K562 (cell line): ENCODE measurements at regions not wholly inside any gene's neighbourhood (a gene's known extent, or its start where the extent isn't known, plus 50 kb on each side); places are given as distances from the start of the nearest gene placed in this dataset.

ENCODE experiments used
- ATAC-seq: fragments of 200-7000 bp; cut with Tn5 transposase; 3 replicates; pipeline ENCODE4 v1.9.1; 2020; ENCODE audit warnings: moderate library complexity
- BruUV-seq: library from RNA; stranded (reverse); fragments of 400-500 nt; replicated peaks from 2 replicates; lab custom pipeline; 2021; lab: Mats Ljungman, UMichigan
- CTCF ChIA-PET: fragments of 300-600 bp; formaldehyde crosslinking; extraction: SDS; loops from one replicate; lab custom pipeline; 2021; ENCODE audit warnings: low intra/inter-chr PET ratio; lab: Yijun Ruan, JAX
- POLR2A ChIA-PET: fragments of 300-600, 350-650 bp; sonication (Branson Sonifier 250); formaldehyde crosslinking; extraction: SDS; loops from one replicate; lab custom pipeline; 2021; ENCODE audit warnings: antibody characterized with exemption, inconsistent platforms; lab: Yijun Ruan, JAX
- DNase-seq, 4 experiments: peaks; one replicate each; pipeline versions ENCODE4 v3.0.0 to v3.0.0-alpha.2; 2011 to 2018; ENCODE audit warnings: low spot score in 3 of 4, mixed read lengths in 3 of 4; ENCODE audit errors: extremely low read depth in 1 of 4
- FAIRE-seq: peaks from 2 replicates; lab custom pipeline; 2011; peaks lifted over from hg19 to GRCh38; lab: Jason Lieb, UNC
- H2AFZ ChIP-seq: 2 replicates; pipeline ENCODE4 v1.6.0; 2011; ENCODE audit warnings: low read depth, low read length, control low read depth, inconsistent platforms
- H3K27ac ChIP-seq: fragments of 200-600 bp; 3 replicates; pipeline ENCODE4 v1.8.0; 2011; ENCODE audit warnings: low read depth, mild to moderate bottlenecking, control low read depth, inconsistent platforms, low read length, moderate library complexity, mixed read lengths; ENCODE audit errors: extremely low read depth
- H3K27me3 ChIP-seq, 2 experiments: fragments of 300-600 bp in 1 of 2; 2 replicates in 1 of 2; 3 replicates in 1 of 2; pipeline versions ENCODE4 v1.6.0 to v1.8.0; 2011; ENCODE audit warnings: inconsistent platforms in 2 of 2, low read length in 2 of 2, mild to moderate bottlenecking in 1 of 2, mixed read lengths in 1 of 2, moderate library complexity in 1 of 2; ENCODE audit not compliant: control insufficient read depth in 2 of 2, insufficient read depth in 2 of 2
- H3K36me3 ChIP-seq: fragments of 300-600 bp; 3 replicates; pipeline ENCODE4 v1.8.0; 2011; ENCODE audit warnings: mild to moderate bottlenecking, low read length, inconsistent platforms; ENCODE audit not compliant: control insufficient read depth, insufficient read depth
- H3K4me1 ChIP-seq, 2 experiments: fragments of 200-600 bp in 1 of 2; replicated peaks in 1 of 2; 2 replicates in 1 of 2; 3 replicates in 1 of 2; pipeline versions ENCODE4 v1.5.1 to v1.8.0; 2011; ENCODE audit warnings: inconsistent platforms in 2 of 2, low read length in 2 of 2, mild to moderate bottlenecking in 1 of 2, mixed read lengths in 1 of 2, moderate library complexity in 1 of 2; ENCODE audit not compliant: control insufficient read depth in 2 of 2, insufficient read depth in 2 of 2
- H3K4me2 ChIP-seq: 2 replicates; pipeline ENCODE4 v1.6.1; 2011; ENCODE audit warnings: low read length, control low read depth, inconsistent platforms, mixed read lengths; ENCODE audit not compliant: insufficient read depth
- H3K4me3 ChIP-seq: fragments of 200-600 bp; sonication (generic), shearing (Covaris generic); 2 replicates; pipeline ENCODE4 v1.5.1; 2016; ENCODE audit warnings: control low read depth, inconsistent platforms
- H3K79me2 ChIP-seq: fragments of 200-600 bp; 3 replicates; pipeline ENCODE4 v1.8.0; 2011; ENCODE audit warnings: low read length, inconsistent platforms; ENCODE audit not compliant: control insufficient read depth, insufficient read depth
- H3K9ac ChIP-seq, 2 experiments: 2 replicates each; pipeline versions ENCODE4 v1.6.0 to v1.6.1; 2011; ENCODE audit warnings: low read depth in 2 of 2, low read length in 2 of 2, control low read depth in 1 of 2, inconsistent platforms in 1 of 2, mild to moderate bottlenecking in 1 of 2, mixed read lengths in 1 of 2; ENCODE audit not compliant: insufficient read depth in 1 of 2
- H3K9me1 ChIP-seq: one replicate; pipeline ENCODE4 v1.6.0; 2011; ENCODE audit warnings: inconsistent platforms, mild to moderate bottlenecking, low read length, moderate library complexity; ENCODE audit not compliant: control insufficient read depth, insufficient read depth
- H3K9me3 ChIP-seq: replicated peaks from 2 replicates; pipeline ENCODE4 v1.5.1; 2011; ENCODE audit warnings: low read depth, low read length, inconsistent platforms; ENCODE audit not compliant: control insufficient read depth, insufficient read depth
- H4K20me1 ChIP-seq: replicated peaks from 2 replicates; pipeline ENCODE4 v1.6.1; 2011; ENCODE audit warnings: low read length, inconsistent platforms, mixed read lengths; ENCODE audit not compliant: control insufficient read depth, insufficient read depth
- ETV6 ChIP-seq, 3 experiments: fragments of 150-350 bp in 1 of 3; sonication (generic) in 1 of 3; formaldehyde crosslinking in 1 of 3; IDR thresholded peaks; 2 replicates each; pipeline versions ENCODE4 v1.6.1 to v1.8.0; 2014 to 2022; ENCODE audit warnings: borderline replicate concordance in 2 of 3, low read depth in 2 of 3, antibody characterized with exemption in 1 of 3, low read length in 1 of 3, mild to moderate bottlenecking in 1 of 3, missing genetic modification reagents in 1 of 3
- HDAC3 ChIP-seq: fragments of 450-650 bp; IDR thresholded peaks from 2 replicates; pipeline ENCODE4 v1.6.1; 2018; ENCODE audit warnings: borderline replicate concordance, mild to moderate bottlenecking, moderate library complexity; ENCODE audit not compliant: partially characterized antibody
- SMC3 ChIP-seq: conservative IDR thresholded peaks from 2 replicates; pipeline ENCODE4 v1.6.1; 2011; ENCODE audit warnings: low read depth, low read length, improper control_type of control experiment; ENCODE audit not compliant: insufficient read depth
- ZBTB33 ChIP-seq: sonication (generic); formaldehyde crosslinking; IDR thresholded peaks from 2 replicates; pipeline ENCODE4 v1.8.1; 2023; ENCODE audit warnings: mild to moderate bottlenecking, missing genetic modification reagents
- WGBS: fragments of 100-300 bp; shearing (Covaris generic); methylation state at CpG from one replicate; pipeline ENCODE4 v1.1.6; 2016; ENCODE audit warnings: low coverage, mixed read lengths; ENCODE audit not compliant: insufficient coverage; ENCODE audit errors: missing lambda C conversion rate; 5-methylcytosine and 5-hydroxymethylcytosine counted together
- in situ Hi-C: fragments of 300-500 bp; cut with MboI; formaldehyde crosslinking; loops from 4 replicates; pipeline ENCODE4 v1.15.0; 2018; ENCODE audit warnings: inconsistent platforms, mixed read lengths
- intact Hi-C: fragments of 100-400 bp; cut with micrococcal nuclease; formaldehyde crosslinking; loops from 2 replicates; pipeline ENCODE4 v1.14.2; 2022

DNA sequence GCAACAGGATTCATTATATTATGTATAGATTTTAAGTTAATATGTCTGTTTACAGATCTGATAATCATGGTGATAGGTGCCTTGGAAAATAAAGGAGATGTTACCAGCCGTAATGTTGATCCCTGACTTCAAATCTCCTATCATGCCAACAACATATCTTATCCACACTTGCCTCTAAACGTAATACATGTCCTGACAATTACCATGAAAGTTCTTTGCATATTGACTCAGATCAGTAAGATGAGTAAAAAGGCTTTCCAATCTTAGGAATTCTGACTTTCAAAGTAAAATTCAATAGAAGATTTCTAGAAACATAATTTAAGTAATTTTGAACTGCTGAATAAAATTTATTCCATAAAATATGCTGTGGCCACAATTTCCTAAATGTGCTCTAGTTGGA, 513.3 kb downstream of the ANKRD50 start:
- Histone ChIP-seq H3K4me1 (no peaks in the 10 kb centered on the region), H3K36me3 (no peaks in the 10 kb centered on the region), H3K4me2 (no peak overlapping the region), H3K27ac (no peak overlapping the region), H3K9ac (no peak overlapping the region), H3K4me3 (no peak overlapping the region), H2AFZ (no peak overlapping the region), H4K20me1 (no peaks in the 10 kb centered on the region), H3K9me1 (no peaks in the 10 kb centered on the region), H3K79me2 (no peaks in the 10 kb centered on the region), H3K27me3 (no peaks in the 10 kb centered on the region), H3K9me3 (peaks cover 1% of the 10 kb centered on the region; the same call in 1 of the 2 replicates)
- DNase-seq (no peak), ATAC-seq (no peak), FAIRE-seq (no peak)
- in situ Hi-C loops (no loop called here), intact Hi-C loops (no loop called here)
- TF ChIP-seq ZBTB33 (CRISPR knock-in tag) (no peak), HDAC3 (no peak)
- CTCF ChIA-PET = no interaction called here
- POLR2A ChIA-PET = no interaction called here
- 3% methylated on average over 2 of the region's 2 CpGs for WGBS
- BruUV-seq = no TSS peak

- Histone ChIP-seq H2AFZ (no peak overlapping the region), H3K36me3 (no peaks in the 10 kb centered on the region), H3K27me3 (no peaks in the 10 kb centered on the region), H4K20me1 (no peaks in the 10 kb centered on the region), H3K4me3 (no peak overlapping the region), H3K4me1 (no peaks in the 10 kb centered on the region), H3K79me2 (no peaks in the 10 kb centered on the region), H3K9me3 (peaks cover 1% of the 10 kb centered on the region; the same call in 1 of the 2 replicates), H3K9ac (no peak overlapping the region), H3K4me2 (no peak overlapping the region), H3K9me1 (no peaks in the 10 kb centered on the region), H3K27ac (no peak overlapping the region)
- FAIRE-seq = no peak
- intact Hi-C loops = no loop called here
- ATAC-seq = no peak
- TF ChIP-seq ETV6 (IDR thresholded peaks at IDR 0.05; ENCODE audit: borderline replicate concordance in 1 of 2, low read depth in 2 of 2, low read length in 1 of 2) = no peak
- no peak for TF ChIP-seq ETV6 (CRISPR knock-in tag; IDR thresholded peaks at IDR 0.05; ENCODE audit: borderline replicate concordance)
- TF ChIP-seq SMC3 = no peak
- no TSS peak for BruUV-seq
- POLR2A ChIA-PET = no interaction called here
- in situ Hi-C loops = no loop called here
- CTCF ChIA-PET = no interaction called here
- WGBS = 0% methylated on average over 4 of the region's 4 CpGs
- no peak for DNase-seq
These were observed 512.8 kb downstream of the ANKRD50 start for GRCh38 chr4:124199755-124200154.
